Stimulated activated CD4-positive, alpha-beta T cell treated with anti-CD3 and anti-CD28 coated beads, Interleukin-2, amount 100 ng/mL, for 24 hours (primary cell): ENCODE measurements at regions not wholly inside any gene's neighbourhood (a gene's known extent, or its start where the extent isn't known, plus 50 kb on each side); places are given as distances from the start of the nearest gene placed in this dataset.
"Not testable (repeated sequence)": the region's sequence is repeated elsewhere in the genome, so short reads cannot be mapped to it uniquely, and the experiment has no call there.

Source experiments
- DNase-seq, 2 donors: peaks; one replicate each; pipeline ENCODE4 v3.0.0-alpha.2; 2020

DNA sequence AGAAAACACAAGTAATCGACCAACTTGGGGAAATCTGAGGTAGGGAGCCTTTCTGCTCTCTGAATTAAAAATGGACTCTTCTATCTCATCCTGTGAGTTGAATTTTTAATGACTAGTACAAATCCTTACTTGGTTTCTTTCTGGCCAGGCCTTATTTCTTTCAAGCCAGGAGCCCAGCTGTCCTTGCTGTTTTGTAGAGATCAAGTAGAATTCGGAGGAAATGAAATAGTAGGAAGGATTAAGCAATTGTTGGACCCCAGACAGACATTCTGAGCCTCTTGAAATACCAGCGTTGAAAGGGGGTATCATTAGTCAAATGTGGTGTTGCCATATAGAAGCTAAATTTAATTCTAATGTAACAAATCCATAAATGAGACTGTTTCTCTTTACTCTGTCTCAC is 53.7 kb upstream of the SMIM15 start:
- no peak for DNase-seq

DNA sequence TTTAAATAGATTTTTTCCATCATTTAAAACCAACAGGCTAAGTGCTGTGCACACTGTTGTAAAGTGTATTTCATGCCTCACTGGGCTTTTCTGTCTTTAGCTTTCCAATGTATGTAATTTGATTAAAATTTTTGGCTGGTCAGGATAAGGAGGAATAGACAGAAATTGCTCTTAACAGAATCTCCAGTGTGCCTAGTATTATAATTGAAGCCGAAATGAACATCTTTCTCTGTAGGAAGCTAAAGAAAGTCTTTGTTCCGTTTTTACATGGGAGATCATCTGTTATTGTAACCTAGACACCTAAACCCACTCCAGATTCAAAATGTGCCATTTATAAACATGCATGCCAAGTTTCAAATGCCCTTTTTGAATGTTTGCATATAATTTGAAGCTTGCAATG is 54.5 kb upstream of the SMIM15 start:
- DNase-seq, result no peak

DNA sequence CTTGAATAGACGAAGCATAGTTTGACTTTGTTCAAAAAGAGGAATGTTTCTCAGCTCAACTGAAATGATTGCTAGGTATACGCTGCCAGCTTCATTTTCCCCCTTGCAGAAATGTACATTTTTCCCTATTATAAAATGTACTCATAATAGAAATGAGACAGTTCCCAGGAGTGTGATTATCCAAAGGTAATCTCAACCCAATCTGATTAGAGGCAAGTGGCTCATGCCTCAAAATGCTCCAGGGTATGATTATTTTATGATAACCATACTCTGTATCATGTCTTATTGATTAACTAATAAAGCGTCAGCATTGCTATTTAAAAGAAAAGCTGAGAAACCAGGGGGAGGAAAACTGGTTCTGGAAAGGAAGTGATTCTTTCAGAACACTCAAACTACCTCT is 54.9 kb upstream of the SMIM15 start:
- DNase-seq, result no peak

DNA sequence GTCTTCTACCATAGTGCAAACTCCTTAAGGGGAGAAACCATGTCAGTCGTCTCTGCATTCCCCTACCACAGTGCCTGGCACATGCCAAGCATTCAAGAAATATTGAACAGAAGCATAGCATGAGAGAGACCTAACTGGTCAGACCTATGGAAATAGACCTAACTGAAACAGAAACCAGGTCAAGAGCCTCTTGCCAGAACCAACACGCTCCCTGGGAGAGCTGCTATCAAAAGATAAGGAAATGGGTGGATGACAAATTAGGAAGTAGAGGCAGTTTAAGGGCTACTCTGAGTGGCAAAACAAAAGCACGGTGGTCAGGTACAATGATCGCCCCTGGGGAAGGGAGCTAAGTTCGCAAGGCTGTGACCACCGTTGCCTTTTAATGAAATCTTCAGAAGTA is 66.0 kb upstream of the SMIM15 start:
- DNase-seq, result no peak

DNA sequence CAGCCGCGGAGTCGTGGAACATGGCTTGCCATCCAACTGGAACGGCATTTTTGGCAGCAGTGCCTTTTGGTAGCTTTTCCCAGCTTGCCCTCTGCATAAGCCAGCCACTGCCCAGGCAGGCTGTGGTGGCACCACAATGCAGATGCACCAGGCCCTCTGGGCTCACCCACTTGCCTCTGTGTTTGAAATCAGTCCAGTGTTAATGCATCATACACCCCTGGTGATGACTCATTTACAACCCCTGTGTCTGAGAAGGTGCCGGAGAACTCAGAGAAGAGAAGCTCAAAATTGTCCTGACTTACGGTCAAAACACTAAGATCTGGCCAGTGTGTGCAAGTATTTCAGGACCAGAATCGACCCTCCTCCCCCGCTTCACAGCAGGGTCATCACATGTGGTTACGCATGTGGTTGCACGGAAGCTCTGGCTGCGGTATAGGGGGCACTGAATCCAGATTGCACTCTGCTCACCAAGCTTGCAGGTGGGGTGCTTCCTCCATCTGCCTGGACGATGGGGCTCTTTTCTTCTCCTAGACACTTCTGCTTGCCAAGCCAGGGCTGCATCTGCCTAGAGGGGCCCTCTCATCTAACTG is 66.5 kb upstream of the SMIM15 start:
- no peak for DNase-seq

DNA sequence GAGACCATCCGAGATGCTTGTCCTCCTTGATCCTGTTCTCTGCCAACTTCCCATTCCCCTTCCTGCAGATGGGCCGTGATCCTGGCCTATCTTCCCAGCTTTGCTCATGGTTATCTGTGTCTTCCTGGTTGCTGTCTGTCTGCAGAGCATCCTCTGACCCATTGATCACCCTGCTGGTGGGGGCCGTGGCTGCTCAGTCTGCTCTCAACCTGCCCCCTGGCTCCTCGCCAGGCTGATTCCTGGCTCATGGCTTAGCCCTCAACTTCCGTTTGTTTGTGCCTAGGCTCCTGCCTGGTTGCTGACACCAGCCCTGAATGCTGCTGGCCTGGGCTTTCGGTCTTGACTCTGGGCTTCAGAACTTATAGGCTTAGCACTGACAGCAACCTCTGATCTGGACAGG is 67.1 kb upstream of the SMIM15 start:
- no peak for DNase-seq

DNA sequence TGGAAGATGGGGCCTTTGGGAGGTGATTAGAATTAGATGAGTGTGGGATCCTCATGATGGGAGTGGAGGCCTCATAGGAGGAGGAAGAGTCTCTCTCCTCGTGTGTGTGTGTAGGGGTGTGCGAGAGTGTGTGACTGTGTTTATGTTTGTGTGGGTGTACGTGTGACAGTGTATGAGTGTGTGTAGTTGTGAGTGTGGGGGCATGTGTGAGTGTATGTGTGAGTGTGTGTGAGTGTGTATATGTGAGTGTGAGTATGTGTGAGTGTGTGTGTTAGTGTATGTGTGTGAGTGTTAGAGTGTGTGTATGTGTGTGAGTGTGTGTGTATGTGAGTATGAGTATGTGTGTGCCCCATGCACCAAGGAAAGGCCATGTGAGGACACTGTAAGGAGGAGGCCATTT is 68.2 kb upstream of the SMIM15 start:
- no peak for DNase-seq

DNA sequence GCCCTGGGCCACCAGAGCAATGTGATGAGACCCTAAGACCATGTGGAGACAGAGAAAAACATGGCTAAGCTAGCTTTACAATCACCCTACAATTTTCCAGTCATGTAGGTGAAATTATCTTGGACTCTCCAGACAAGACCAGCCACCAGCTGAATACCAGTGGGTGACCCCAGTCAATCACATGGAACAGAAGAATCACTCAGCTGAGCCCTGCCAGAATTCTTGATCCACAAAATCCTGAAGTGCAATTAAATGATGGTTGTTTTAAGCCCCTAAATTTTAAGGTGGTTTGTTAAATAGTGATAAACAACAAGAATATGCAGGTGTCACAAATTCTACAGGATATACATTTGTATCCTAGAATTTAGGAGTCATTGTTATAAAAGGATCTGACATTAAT is 69.5 kb upstream of the SMIM15 start:
- DNase-seq, result no peak

DNA sequence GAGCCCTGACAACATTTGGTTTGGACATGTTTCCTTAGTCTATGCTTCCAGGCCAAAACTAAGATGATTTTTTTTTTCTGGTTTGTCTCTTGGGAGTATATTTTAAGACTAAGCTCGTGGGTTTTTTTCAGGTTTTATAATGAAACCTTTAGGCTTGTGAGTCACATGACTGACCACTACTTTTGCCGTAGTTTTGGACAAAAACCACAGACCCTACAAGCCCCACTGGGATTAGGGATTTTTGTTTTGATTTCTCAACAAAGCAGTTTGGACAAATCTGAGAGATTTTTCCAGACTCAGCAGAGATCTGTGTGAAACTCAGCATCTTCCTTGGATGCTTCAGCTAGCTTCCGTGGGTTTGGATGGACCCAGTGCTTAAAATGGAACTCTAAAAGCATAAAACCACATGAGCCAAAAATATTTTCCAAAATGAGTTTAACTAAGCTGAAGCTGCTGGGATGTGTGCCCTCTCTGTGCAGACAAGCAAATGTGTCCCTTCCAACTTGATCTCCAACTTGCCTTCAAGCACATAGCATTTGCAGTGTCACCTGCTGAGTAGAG is 70.3 kb upstream of the SMIM15 start:
- no peak for DNase-seq

DNA sequence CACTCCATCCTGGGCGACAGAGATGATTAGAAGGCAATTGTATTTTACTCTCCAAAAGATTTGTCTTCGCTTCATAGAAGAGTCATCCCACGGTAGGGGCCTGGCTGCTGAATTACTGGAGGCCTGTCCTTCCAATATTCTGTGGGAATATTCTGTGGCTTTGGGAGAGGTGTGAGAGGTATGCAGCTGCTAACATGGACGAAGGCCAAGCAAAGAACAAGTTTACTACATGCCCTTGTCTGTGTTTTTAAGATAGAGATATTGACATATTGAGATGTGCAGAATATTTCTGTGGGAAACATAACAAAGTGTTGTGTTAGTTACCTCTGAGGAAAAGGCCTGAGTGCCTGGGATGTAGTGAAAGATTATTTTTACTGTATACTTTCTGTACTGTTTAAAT is 71.8 kb upstream of the SMIM15 start:
- no peak for DNase-seq

DNA sequence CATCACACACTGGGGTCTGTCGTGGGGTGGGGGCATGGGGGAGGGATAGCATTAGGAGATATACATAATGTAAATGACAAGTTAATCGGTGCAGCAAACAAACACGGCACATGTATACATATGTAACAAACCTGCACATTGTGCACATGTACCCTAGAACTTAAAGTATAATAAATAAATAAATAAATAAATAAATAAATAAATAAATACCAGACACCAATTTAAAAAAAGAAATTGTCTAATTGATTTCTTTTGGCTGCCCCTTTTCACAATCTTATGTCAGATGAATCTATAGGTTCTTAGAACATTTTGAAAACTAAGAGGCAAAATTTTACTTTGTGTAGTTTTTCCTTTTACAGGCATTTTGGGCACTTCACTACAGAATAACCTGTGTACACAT is 74.4 kb upstream of the SMIM15 start:
- DNase-seq, result not testable (repeated sequence)

DNA sequence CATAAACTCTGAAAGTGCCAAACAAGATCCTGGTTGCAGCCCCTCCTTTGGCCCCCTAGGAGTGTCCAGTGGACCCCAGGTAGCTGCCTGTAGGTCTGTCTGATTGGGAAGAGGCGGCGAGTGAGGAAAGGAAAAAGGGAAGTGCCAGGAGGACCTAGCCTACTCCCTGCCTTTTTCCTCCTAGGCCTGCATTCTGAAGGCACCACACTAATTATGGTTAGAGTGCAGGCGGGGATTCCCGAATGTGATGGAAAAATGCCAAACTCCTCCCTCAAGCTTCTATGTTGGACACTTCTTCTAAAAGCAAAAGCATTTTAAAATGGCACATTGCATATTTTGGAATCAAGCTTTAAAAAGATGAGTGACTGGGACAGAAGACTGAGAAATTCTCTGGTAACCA is 83.2 kb upstream of the SMIM15 start:
- DNase-seq, result no peak

DNA sequence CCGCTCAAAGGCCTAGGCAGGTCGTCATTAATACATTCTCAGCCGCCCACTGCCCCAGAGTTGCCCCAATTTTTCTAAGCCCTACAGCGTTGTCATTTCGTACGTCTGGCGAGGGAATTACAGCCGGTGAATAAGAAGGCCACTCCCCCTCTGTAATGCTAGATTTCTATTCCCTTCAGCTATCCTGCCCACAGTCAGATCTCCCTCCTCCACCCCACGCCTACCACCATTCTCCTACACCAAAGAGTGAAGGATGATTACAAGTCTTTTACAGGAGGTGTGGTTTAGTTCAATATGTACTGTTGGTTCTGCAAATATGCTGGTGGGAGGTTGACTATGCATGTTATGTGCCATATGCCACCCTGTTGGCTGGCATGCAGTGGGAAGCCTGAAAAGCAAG is 83.7 kb upstream of the SMIM15 start:
- no peak for DNase-seq

DNA sequence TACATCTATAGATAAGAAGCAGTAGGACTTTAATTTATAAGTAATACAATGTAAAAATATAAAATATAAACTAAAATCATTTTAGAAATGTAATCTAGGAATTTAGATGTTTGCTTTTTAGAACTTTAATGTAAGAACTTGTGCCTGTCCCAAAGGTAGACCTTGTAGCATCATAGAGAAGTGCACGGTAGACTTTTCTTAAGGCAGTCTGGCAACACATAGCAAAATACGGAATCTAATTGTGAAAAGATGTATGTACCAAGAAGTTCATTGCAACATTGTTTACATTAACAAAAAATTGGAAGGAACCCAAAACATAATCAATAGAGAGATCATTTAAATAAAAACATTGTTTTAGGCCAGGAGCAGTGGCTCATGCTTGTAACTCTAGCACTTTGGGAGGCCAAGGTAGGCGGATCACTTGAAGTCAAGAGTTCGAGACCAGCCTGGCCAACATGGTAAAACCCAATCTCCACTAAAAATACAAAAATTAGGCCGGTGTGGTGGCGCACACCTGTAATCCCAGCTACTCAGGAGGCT is 84.6 kb upstream of the SMIM15 start:
- DNase-seq, result no peak

DNA sequence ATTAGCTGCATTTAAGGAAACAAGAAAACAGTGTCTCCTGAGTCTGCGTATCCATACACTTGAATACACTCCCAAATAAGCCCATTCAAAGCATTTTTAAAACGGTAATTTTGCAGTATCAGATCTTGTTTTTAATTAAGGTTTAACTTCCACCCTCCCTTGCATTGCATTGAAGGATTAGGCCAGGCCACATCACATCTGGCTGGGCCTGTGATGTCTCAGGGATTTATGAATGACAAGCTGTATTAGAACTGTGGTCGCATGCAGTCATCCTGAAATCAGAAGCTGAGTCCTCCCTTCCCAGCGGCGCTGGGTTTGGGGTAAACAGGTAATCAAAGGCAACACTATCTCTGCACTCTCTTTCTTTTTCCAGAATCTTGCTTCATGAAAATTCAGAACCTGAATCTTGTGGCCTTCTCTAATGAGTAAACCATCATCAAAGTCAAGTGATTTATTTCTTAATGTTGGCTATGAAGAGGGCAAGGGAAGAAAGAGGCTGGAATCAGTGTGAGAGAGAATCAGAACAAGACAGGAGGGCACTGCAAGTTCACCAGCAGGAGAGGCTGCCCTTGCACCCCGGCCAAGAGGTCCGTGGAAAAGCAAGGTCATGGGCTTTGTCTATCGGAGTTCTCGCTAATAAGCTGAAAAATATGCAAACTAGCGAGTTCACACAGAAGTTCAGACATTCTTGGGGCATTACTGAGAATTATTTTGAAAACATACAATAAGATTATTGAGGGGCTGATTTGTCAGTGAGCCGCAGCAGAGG is 80.0 kb upstream of the ZSWIM6 start:
- DNase-seq, result no peak

DNA sequence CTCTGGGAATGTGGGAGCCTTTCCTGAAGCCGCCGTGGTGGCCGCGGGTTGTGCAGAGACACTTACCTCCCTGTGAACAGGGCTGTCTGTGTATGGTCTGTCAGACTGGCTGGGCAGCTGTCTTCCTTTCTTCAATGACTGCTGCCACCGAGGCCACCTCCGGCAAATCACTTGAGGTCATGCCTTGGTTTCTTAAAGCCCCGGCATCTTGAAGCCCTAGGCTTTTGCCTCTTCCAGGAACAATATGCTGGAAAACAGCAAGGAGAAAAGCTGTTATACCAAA is 79.5 kb upstream of the ZSWIM6 start:
- DNase-seq, result no peak

DNA sequence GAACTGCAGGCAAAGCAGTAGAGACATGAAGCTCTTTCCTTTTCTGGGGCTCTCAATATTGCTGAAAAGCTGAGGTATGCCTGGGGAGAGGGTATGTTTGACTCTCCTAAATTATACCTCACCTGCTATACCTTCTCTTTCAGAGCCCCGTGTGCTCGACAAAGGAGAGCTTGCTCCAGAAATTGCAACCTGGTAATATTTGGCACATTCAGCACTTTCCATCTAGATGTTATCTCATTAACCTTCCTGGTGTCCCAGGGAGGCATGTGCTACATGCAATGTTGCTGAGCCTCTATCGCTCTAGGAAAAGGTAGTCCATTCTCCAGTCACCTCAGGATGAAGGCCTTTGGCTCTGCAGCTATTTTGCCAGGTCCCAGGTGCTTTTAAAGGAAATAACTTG is 78.5 kb upstream of the ZSWIM6 start:
- no peak for DNase-seq

DNA sequence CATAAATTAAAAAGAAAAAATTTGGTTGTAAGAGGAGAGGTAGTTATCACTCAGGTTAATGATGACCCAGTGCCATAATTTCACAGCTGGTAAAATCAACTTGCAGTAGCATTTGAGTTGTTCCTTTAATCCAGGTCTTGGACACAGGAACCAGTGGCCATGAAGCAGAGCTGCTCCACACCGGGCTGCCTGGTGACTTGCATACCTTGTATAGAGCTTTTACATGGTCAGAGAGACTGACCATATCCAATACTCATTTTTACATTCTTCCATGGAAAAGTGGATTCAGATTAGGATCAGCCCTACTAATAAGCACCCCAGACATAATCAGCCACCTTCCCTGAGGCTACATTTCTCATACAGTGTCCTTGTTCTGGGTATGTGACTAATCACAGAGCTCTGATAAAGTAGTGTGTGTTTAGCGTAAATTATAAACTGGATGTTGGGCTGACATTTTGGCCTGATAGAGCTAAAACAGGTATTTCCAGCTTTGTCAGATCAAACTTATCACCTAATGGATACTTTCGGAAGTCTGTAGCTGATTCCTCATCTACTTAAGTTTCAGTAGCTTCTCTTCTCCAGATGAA is 77.0 kb upstream of the ZSWIM6 start:
- DNase-seq, result no peak

DNA sequence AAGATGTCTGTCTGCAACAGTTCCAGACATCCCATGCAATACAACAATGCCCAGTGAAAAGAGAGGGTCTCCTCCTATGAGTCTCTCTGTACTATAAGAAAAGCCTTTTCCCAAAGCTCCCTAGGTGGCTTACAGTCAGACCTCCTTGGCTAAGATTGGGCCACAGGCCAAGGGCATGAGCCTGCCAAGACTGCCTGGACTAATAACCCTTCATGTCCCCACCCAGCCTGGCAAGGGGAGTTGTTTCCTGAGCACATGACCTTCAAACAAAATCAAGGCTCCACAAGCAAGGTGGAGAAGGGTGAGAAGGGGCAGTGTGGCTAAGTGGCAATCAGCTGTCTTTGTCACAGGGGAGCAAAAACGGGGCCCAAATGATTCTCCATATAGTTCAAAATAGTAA is 75.6 kb upstream of the ZSWIM6 start:
- DNase-seq, result no peak

DNA sequence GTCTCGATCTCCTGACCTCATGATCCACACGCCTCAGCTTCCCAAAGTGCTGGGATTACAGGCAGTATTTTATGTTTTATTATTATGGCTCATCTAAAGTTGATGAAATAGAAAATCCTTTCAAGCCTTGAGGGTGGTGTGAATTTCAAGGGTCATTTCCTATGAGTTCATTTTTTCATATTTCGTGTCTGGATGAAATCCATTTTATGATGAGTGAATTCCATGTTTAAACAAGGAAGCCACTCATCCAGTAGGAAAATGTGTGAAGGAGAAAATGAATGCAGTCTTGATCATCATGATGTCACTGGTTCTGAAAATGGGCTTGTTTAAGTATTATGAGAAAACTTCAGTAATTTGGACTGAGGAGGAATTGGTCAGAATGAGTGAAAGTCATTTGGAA is 74.6 kb upstream of the ZSWIM6 start:
- no peak for DNase-seq

DNA sequence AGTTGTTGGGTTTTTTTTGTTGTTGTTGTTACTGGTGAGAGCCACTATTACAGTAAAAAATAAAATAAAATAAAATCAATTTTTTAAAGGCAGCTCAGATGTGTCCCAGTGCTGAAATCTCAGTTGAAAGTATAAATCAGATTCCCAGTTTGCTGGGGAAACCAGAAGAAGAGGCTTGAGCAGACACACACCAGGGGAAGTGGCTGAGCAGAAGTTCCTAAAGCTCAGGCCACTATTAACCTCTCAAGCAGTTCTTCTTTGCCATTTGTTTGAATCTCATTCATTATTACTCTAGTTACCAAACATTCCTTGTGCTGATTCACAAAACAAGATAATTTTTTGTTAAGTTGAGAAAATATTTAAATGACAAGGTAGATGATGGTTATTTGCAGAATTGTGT is 70.9 kb upstream of the ZSWIM6 start:
- DNase-seq, result no peak

DNA sequence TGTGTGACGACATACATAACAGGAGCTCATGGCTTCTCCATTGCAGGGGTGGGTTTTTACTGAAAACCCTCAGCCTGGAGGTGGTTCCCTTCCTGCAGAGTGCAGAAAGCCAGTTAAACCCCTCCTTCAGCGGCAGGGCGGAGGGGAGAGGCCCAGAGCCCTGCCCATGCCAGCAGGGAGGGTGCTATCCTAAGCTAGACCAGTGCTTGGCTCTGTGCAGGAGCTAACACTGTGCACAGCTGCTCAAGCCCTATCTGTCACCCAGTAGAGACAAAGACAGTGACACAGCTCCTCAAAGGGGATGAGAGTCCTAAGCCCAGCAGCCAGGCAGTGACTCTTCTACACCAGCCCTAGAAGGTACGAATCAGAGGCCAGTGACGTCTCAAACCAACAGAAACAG is 70.0 kb upstream of the ZSWIM6 start:
- no peak for DNase-seq

DNA sequence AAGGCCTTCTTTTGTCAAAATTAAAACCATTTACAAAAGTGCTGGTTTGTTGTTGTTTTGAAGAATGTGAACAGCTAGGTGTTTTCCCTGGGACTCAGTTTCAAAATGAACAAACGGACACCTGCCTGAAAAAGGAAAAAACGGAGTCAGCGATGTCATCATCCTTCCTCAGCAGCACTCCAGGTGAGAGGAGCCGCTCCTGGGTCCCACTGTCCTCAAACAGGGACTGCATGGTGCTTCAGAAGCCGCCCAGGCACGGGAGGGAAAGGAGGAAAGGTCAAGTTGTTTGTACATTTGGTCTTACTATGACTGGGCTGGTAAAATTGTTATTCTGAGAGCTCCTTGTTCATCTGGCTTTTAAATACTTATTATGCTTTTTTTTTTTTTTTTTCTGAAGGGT is 69.0 kb upstream of the ZSWIM6 start:
- DNase-seq, result no peak

DNA sequence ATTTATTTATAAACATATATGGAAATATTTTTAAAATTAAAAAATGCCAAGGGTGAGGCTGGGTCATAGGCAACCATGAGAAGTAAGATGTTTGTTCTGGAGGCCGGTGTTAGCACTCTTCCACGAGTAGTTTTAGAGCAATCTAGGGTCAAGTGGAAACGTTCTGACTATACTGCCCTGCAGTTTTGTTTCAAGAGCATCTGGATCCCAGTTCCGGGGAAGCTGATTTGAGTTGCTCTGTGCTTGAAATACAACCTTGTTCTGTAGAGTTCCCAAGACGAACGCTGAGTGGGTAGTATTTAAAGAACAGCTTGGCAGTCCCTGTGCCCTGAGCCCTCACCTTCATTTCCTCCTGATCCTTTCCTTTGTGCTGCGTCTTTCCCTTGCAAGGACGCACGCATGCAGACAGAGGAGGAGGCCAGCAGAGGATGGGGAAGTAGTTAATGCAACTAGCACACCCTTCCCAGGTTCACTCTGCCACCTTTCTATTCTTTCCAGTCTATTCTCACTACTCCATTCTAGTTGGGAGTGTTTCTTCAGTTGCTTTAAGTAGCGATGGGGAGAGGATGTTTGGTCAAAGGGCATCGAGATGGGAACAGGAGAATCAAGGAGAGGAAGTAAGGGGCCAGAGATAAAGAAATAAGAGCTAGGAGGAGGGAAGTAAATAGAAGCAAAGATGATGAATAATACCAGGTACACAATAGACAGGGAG is 68.3 kb upstream of the ZSWIM6 start:
- DNase-seq, result no peak
